ENCODE measurements at regions not wholly inside any gene's neighbourhood (a gene's known extent, or its start where the extent isn't known, plus 50 kb on each side); places are given as distances from the start of the nearest gene placed in this dataset.

GRCh38 chr7:155401231-155401630 is 56.7 kb upstream of the EN2 start:
- Histone ChIP-seq H3K9me1 (ENCODE audit: control insufficient read depth, extremely low read depth, insufficient read depth, low read length) (no peaks in the 10 kb centered on the region), H3K27me3 (ENCODE audit: control insufficient read depth, extremely low read depth, insufficient read depth, low read length) (peaks cover 41% of the 10 kb centered on the region), H3K4me2 (ENCODE audit: control insufficient read depth, extremely low read depth, insufficient read depth, low read depth, low read length) (no peak overlapping the region), H3K27ac (ENCODE audit: control insufficient read depth, insufficient read depth, low read length) (no peak overlapping the region), H3K79me2 (ENCODE audit: control insufficient read depth, insufficient read depth, low read length) (no peaks in the 10 kb centered on the region), H3K9ac (ENCODE audit: control insufficient read depth, extremely low read depth, insufficient read depth, low read length) (no peak overlapping the region), H3K4me1 (ENCODE audit: control insufficient read depth, extremely low read depth, insufficient read depth, low read length) (no peaks in the 10 kb centered on the region), H4K20me1 (ENCODE audit: control insufficient read depth, extremely low read depth, insufficient read depth, low read length) (no peaks in the 10 kb centered on the region), H2AFZ (ENCODE audit: control insufficient read depth, low read length) (no peak overlapping the region), H3K9me3 (ENCODE audit: control insufficient read depth, low read depth, low read length) (no peaks in the 10 kb centered on the region), H3K4me3 (ENCODE audit: control insufficient read depth in 2 of 3, extremely low read depth in 1 of 3, insufficient read depth in 2 of 3, low read depth in 1 of 3, low read length in 3 of 3) (no peak overlapping the region), H3K36me3 (ENCODE audit: control insufficient read depth in 2 of 2, extremely low read depth in 1 of 2, insufficient read depth in 2 of 2, low read length in 2 of 2) (no peaks in the 10 kb centered on the region)
- TF ChIP-seq CTCF (optimal IDR thresholded peaks at IDR 0.05 in 1 of 3, IDR thresholded peaks at IDR 0.05 in 1 of 3, conservative IDR thresholded peaks at IDR 0.05 in 1 of 3; ENCODE audit: extremely low read depth in 1 of 3, insufficient read depth in 2 of 3, low read length in 3 of 3) (no peak), EZH2 (IDR thresholded peaks at IDR 0.05; ENCODE audit: low read length) (no peak)
- DNase-seq (ENCODE audit: low read depth, low spot score) (no peak), FAIRE-seq (no peak)
- dilution Hi-C loops (cut with MboI; ENCODE audit: extremely low pct_ligation_motif_present, low sequenced_read_pairs): no loop called here

- H3K27ac ChIP-seq (ENCODE audit: control insufficient read depth, insufficient read depth, low read length): no peak overlapping the region
- peaks cover 44% of the 10 kb centered on the region for H3K27me3 ChIP-seq (ENCODE audit: control insufficient read depth, extremely low read depth, insufficient read depth, low read length)
- H3K4me2 ChIP-seq (ENCODE audit: control insufficient read depth, extremely low read depth, insufficient read depth, low read depth, low read length): no peak overlapping the region
- H3K79me2 ChIP-seq (ENCODE audit: control insufficient read depth, insufficient read depth, low read length): no peaks in the 10 kb centered on the region
- dilution Hi-C loops (cut with MboI; ENCODE audit: extremely low pct_ligation_motif_present, low sequenced_read_pairs): no loop called here
- H3K4me3 ChIP-seq (ENCODE audit: control insufficient read depth in 2 of 3, extremely low read depth in 1 of 3, insufficient read depth in 2 of 3, low read depth in 1 of 3, low read length in 3 of 3): no peak overlapping the region
- FAIRE-seq (no peak), DNase-seq (ENCODE audit: low read depth, low spot score) (no peak)
- H4K20me1 ChIP-seq (ENCODE audit: control insufficient read depth, extremely low read depth, insufficient read depth, low read length): no peaks in the 10 kb centered on the region
- no peaks in the 10 kb centered on the region for H3K9me3 ChIP-seq (ENCODE audit: control insufficient read depth, low read depth, low read length)
- no peaks in the 10 kb centered on the region for H3K4me1 ChIP-seq (ENCODE audit: control insufficient read depth, extremely low read depth, insufficient read depth, low read length)
- no peak overlapping the region for H2AFZ ChIP-seq (ENCODE audit: control insufficient read depth, low read length)
- H3K9me1 ChIP-seq (ENCODE audit: control insufficient read depth, extremely low read depth, insufficient read depth, low read length): no peaks in the 10 kb centered on the region
- no peak overlapping the region for H3K9ac ChIP-seq (ENCODE audit: control insufficient read depth, extremely low read depth, insufficient read depth, low read length)
- TF ChIP-seq EZH2 (IDR thresholded peaks at IDR 0.05; ENCODE audit: low read length) (no peak), CTCF (optimal IDR thresholded peaks at IDR 0.05 in 1 of 3, IDR thresholded peaks at IDR 0.05 in 1 of 3, conservative IDR thresholded peaks at IDR 0.05 in 1 of 3; ENCODE audit: extremely low read depth in 1 of 3, insufficient read depth in 2 of 3, low read length in 3 of 3) (no peak)
- no peaks in the 10 kb centered on the region for H3K36me3 ChIP-seq (ENCODE audit: control insufficient read depth in 2 of 2, extremely low read depth in 1 of 2, insufficient read depth in 2 of 2, low read length in 2 of 2)
Measured at GRCh38 chr7:155401884-155402283, 56.0 kb upstream of the EN2 start.
